Hepatic stellate cell (primary cell): ENCODE measurements at regions not wholly inside any gene's neighbourhood (a gene's known extent, or its start where the extent isn't known, plus 50 kb on each side); places are given as distances from the start of the nearest gene placed in this dataset.
"Not testable (repeated sequence)": the region's sequence is repeated elsewhere in the genome, so short reads cannot be mapped to it uniquely, and the experiment has no call there.

Experiments used
- DNase-seq: peaks from one replicate; pipeline ENCODE4 v3.0.0; 2011; ENCODE audit warnings: low spot score

DNA sequence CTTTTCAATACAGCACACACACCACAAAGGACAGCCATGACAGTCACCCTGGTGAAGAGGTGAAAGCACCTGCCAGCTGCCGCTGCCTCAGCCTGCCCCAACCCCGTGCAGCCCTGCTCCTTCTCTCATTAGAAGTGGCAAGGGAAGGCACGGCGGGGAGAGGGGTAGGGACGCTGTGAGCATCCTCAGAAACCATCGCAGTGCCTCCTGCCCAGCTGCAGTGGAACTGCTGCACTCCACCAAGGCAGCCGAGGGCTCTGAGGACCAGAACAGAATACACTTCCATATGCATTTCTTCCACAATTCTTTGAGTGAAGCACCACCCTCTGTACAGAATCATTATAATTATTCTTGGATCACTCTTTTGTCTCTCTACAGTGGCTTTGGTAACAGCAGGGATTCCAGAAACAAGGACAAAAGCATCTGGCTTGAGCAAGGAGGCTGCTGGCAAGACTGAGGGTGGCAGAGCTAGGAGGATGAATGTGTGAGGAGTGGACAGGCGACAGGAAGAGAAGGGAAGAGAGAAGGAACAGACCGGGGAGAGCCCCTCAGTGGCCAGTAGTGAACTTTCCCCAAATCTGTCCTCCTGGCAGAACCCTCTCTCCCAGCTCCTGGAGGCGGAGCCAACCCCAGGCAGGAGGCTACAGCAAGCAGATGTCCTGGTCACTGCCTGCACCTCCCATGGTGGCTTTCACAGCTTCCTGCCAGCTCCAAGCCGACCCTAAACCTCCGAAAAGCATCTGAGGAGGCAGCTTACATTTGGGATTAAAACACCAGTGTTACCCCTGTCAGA lies 73.2 kb downstream of the MTNR1A start:
- no peak for DNase-seq

DNA sequence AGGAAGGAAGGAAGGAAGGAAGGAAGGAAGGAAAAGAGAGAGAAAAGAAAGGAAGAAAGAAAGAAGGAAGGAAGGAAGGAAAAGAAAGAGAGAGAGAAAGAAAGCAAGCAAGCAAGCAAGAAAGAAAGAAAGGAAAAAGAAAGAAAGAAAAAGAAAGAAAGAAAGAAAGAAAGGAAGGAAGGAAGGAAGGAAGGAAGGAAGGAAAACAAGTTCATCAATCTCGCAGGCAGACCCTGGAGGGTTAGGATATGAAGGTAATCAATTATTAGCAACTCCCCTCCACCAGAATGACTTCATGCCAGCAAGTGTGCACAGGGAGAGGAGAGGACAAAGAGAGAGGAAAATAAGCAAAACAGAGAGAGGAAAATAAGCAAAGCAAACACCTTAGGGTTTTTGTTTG lies 80.2 kb downstream of the MTNR1A start:
- DNase-seq, result no peak

DNA sequence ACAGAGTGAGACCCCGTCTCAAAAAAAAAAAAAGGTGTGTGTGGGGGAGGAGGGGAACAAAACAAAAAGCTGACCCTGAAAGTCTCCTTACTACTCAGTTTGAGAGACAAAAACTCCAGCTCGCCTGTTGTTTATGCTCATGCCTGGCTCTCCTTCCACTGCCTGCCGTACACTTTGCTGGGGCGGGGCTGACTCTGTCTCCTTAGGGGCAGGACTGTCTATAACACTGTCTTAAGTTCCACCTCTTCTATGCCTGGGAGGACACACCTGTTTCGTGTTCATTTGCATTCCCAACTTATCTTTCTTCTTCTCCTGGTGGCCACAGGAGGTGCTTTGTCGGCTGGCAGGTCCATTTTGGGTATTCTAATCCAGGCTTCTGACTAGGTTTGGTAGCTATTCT lies 81.4 kb downstream of the MTNR1A start:
- DNase-seq, result no peak

DNA sequence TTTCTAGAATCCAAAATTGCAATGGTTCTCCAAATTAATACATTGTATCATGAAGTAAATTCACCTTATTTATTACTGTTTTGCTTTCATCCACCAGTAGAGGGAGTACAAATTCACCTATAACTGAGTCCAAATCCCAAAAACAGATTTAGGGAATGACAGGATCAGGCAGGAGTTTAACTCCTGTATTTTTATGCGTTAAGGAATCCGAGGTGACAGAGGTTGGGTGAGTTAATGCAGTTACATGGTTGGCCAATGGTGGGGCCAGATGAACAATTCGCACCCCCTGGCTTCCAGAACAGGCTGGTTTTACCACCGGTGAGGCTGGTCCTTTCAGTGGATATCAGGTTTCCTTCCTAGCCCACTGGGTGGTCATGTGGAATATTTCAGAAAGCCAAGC lies 82.4 kb downstream of the MTNR1A start:
- peak; percentile 23 for DNase-seq

DNA sequence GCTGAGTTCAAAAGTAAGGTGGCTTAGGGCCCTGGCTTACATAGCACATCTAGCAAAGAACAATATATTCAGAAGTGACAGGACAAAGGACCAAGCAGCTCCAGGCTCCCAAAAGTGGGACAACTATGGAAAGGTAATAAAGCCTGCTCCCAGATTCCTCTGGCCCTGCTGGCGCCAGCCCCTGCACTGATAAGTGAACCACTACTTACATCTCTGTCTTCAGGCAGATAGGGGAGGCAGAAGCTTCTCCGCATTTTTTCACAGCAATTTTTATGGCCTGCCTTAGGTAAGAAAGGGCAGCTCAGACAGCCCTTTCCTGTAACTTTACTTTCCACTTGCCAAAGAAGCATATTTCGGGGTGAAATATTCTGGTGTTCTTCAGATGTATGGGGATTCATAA lies 83.9 kb downstream of the MTNR1A start:
- no peak for DNase-seq

DNA sequence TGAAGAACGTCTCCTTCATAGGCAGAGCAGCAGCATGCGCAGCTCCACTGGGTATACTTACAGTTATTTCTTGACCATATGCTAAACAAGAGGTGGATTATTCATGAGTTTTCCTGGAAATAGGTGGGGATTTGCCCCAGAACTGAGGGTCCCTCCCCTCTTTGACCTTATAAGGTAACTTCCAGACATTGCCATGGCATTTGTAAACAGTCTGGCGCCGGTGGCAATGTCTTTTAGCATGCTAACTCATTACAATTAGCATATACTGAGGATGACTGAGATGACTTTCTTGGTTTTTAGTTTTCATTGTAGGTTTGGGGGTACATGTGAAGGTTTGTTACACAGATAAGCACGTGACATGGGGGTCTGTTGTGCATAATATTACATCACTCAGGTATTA lies 97.3 kb downstream of the MTNR1A start:
- no peak for DNase-seq

DNA sequence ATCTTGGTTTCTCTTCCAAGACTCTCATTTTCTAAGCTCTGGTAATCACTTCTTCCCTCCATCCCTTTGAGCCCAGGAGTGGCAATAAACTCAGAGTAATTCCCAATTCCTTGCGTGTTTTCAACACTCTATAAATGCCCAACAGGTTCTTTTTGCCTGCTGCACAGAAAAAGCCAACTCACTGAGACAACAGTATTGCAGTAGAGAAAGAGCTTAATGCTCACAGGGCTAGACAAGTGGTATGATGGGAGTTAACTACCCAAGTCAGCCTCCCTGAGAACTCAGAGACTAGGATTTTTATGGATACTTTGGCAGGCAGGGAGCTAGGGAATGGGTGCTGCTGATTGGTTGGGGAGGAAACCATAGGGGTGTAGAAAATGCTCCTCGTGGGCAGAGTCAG lies 103.4 kb downstream of the MTNR1A start:
- no peak for DNase-seq

DNA sequence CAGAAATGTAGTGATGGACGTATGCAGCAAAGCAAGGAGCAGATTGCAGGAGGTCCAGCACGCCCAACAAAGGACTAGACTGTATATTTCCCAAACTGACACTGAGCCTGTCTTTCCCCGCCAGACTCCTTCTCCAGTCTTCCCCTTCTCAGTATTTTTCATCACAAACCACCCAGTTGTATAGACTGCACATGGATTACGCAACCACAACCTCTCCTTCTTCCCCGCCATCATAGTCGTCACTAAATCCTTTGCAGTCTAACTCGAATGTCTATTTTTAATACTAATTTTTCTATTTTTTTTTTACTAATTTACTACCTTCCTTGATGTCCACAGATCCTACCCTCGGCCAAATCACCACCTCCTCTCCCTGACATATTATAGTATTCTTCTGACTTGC lies 105.4 kb downstream of the MTNR1A start:
- no peak for DNase-seq

DNA sequence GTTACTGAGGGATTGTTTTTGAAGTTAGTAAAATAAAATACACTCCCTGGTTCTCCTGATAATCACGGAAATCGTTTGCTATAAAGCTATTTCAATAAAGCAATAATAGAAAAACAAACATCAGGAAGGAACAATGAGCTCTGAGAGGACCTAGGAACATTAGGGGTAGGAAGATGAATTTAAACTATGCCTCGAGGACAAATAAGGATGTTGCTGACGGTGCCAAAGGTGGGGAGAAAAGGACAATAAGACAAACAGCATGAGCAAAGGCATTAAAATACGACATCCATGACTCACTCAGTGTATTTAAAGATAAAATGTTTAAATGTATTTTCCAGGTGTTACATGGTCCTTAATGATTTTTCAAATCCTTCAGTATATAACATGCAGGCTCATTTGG lies 110.3 kb downstream of the MTNR1A start:
- no peak for DNase-seq

DNA sequence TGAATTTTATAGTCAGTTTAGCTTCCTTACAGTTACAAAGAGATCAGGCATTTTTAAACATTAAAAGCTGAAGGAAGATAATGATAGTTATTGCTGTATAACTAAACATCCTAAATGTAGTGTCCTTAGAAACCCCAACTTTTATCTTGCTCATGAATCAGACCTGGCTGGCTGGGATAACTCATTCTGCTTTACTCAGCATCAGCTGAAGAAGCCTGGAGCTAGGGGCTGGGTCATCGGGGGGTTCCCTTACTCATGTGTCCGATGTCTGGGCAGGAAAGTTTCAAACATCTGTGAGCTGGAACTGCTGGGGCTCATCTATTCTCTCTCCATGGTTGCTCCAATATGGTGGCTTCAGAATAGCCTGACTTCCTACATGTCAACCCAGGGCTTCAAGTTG lies 113.9 kb downstream of the MTNR1A start:
- DNase-seq, result no peak

DNA sequence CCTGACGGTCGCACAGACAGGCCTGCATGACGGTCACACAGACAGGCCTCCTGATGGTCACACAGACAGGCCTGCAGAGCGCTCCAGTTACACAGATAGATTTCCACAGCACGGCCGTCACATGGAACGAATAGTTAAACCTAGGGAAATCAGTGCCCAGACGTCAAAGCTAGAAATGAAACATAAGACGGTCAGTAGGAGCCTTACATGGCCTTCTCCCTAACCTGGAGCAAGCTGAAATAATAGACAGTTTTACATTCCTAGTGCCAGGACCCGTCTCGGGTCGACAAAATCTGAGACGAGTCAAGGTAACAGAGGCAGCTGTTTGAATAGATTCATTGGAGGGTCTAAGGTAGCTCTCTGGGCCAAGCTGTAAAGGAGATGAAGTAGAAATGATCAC lies 126.9 kb downstream of the MTNR1A start:
- no peak for DNase-seq

DNA sequence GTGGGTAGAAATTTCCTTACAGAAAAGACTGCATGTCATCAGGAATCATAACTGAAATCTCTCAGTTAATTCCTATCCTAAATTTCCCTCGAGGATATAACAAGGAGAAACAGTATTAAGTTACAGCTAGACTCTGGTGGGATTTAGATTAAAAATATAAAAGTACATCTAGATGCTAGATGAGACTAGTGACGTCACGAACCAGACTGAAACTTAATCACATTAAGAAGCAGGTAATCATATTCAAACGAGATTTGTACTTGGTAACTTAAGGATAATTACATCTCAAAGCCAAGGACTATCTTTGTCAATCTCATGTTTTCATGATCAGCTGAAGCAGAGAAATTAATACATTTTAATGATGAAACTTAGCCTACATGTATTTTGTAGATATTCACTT lies 130.6 kb downstream of the MTNR1A start:
- no peak for DNase-seq

DNA sequence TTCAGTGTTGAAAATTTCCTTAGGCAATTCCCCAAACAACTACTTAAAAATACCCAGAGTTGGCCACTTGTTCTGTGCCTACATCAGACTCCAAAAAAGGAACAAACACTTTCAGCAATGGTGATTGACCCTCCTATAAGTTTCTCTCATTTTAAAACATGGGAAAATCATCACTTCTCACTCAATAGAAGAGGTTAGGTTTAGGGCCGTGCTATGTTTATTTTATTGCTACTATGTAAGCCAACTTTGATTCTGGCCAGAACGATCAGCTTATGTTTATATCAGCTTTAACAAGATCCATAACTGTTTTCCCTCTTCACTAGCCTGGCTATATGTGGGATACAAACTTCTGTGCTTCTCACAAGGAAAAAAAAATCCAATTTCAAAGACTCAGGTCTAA lies 133.1 kb downstream of the MTNR1A start:
- DNase-seq, result no peak

DNA sequence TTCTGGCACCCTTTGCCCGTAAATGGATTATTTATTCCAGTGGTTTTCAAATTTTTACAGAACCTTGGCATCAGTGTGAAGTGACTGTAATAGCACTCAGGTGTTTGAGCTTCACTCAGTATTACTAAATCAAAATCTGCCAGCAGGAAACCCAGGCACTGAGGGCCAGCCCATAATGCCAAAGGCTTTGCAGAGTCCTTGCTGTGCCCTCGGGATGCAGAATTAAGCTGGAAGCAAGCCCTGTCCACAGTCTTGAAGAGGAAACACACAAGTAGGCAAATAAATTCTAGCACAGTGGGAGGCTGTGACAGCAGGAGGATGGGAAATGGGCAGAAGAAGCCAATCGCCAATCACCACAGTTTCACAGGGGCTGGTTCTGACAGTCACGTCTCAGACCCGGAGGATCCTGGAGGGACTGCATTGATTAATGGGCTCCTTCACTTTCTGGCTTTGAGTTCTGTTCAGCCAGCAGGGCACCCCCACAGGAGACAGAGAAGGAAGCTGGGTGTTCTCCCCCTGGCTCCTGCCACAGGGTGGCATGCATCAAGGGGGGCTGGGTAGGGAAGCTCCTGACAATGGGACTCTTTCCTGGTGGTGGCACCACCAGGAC lies 138.8 kb downstream of the MTNR1A start:
- DNase-seq, result no peak

DNA sequence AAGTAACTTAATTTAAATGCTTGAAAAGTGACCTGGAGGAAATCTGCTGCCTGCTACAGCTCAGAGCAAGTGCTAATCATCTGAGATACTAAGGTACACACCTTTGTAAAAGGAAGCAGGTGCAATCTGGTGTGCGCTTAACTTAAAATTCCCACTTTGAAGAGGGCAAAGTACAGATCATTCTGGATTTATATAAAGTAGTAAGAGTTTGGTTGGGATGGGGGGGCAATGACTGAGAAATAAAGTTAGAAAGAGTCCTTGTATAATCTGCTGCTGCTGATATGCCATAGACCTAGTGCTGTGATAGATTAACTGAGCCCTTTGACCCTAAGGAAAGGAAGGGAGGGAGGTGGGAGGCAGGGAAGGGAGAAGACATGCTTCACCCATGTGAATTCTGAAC lies 141.0 kb downstream of the MTNR1A start:
- DNase-seq, result no peak

DNA sequence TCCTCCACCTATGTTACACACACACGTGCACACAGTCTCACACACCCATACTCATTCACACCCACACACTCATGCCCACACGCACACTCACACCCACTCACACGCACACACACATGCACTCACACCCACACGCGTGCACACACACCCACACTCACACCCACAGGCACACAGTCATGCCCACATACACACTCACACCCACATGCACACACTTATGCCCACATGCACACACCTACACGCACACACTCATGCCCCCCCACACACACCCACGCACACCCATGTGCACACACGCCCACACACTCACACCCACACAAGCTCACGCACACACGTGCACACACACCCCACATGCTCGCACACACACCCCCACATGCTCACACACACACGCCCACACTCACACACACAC lies 140.0 kb downstream of the F11 start:
- no peak for DNase-seq

DNA sequence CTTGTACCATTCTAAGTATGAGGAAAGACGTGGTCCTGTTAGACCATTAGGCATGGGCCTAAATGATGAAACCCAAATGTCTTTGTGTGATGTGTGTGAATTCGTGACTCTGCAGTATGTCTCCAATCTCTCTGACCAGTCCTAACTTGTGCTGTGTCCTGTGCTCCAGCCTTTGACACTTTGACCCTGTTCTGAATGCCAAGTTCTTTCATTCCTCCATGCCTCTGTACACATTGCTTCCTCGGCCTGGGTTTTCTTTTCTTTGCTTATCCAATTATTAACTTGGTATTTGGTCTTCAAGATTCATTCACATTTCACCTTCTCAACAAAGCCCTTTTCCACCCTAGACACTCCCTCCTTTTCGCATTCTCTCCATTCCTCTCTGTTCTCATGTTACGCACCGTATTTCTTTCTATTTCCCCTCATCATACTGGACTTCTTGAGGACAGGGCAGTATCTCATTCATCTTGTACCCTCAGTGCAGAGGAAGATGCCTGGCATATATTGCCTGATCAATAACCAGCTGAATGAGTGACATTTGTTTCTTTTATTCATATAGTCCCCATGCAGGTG lies 138.7 kb downstream of the F11 start:
- DNase-seq, result no peak

DNA sequence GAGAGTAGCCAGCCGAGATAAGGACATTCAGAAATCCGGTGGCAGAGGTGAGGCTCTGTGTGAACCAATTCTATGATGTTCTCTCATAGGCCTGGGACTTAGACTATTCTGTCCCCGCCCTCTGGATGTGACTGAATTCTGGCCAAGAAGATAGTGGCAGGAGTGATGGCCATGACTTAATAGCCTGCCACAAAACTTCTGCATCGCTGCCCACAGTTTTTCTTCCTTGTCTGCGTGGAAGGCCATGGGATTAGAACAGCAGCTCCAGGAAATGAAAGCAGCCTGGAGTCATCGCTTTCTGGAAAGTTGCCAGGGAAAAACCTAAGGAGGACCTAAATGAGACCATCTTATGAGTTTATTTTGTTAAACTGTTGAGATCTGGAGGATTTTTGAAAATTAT lies 134.7 kb downstream of the F11 start:
- no peak for DNase-seq

DNA sequence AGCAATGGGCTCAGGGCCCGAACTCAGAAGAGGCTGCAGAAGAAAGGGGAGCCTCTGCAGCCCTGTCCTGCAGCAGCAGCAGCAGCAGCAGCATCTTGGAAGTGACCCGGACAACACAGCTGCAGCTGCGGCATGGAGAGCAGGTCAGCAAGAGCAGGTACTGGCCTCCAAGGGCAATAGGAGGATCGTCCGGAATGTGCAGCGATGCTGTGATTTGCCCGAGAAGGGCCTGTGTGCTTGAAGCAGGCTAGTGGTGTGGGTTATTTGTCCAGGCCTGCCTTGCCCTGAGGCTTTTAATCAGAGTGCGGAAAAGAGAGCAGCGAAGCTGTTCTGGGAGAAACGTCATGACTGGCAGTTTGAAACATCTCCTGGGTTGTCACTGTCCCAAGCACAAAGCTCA lies 126.0 kb downstream of the F11 start:
- DNase-seq, result no peak

DNA sequence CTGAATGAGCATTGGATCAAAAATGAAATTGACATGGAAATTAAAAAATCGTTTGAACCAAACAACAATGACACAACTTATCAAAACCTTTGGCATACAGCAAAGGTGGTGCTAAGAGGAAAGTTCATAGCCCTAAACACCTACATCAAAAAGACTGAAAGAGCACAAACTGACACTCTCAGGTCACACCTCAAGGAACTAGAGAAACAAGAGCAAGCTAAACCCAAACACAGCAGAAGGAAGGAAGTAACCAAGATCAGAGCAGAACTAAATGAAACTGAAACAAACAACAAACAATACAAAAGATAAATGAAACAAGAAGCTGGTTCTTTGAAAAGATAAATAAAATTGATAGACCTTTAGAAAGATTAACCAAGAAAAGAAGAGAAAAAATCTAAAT lies 118.3 kb downstream of the F11 start:
- not testable (repeated sequence) for DNase-seq

DNA sequence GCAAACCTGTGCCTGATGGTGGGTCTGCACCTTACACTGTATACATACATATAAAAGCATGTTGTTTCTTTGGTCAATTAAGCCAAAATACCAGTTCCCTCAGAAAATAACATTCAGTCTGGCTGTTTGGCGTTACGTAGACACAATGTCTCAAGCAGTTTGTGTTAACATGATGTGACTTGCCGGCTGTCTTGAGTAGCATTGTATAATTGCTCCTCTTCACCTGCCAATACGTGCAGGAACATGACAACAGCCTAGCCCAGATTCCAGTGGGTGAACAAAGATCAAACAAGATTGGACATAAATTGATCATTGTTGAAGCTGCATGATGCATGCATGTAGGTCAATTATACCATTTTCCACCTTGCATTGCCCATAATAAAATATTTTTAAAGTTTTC lies 102.3 kb downstream of the F11 start:
- no peak for DNase-seq

DNA sequence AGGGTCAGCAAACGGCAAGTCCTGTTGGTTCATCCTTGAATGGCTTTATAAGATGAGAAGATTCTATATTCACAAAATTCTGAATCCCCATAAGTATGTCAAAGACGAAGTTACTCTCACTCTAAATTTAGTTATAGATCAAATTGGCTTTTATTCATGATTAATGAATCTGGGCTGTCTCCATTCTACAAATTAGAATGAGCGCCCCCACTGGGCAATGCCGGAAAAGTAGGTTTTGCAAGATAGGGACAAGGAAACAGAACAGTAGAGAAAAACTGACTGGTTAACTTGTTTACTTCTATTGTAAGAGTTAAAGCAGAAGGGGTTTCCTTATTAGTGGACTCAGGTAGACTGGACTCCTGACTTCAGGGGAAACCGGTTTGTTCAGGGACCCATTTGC lies 100.3 kb downstream of the F11 start:
- no peak for DNase-seq

DNA sequence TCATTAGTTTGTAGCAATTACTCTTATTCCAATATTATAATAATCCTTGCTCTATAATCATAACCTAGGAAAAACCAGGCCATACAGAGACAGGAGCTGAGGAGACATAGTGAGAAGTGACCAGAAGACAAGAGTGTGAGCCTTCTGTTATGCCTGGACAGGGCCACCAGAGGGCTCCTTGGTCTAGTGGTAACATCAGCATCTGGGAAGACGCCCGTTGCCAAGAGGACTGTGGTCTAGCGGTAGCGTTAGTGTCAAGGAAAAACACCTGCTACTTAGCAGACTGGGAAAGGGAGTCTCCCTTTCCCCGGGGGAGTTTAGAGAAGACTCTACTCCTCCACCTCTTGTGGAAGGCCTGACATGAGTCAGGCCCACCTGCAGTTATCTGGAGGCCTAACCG lies 97.0 kb downstream of the F11 start:
- not testable (repeated sequence) for DNase-seq

DNA sequence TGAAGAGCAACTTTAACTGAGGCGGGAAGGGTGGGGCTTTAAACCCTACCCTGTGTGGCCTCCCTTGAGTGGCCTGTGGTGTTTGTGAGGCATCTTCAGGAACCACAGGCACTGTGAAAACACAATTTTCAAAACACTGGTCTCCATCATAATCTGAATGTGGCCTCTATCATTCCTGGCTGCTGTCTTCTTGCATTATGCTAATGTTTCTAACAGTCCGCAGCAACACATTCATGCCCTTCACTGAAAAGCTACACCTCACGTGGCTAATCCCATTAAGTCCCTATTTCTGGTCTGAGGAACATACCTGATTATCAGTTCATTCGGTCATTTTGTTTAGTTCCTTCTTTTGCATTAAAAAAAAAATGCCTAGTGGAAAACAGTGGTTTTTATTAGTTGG lies 94.6 kb downstream of the F11 start:
- no peak for DNase-seq
